Mammary epithelial cell (primary cell): ENCODE measurements at regions not wholly inside any gene's neighbourhood (a gene's known extent, or its start where the extent isn't known, plus 50 kb on each side); places are given as distances from the start of the nearest gene placed in this dataset.

Experiments used
- EZH2 ChIP-seq: IDR thresholded peaks from 2 replicates; pipeline ENCODE4 v1.6.1; 2012; ENCODE audit warnings: low read length, inconsistent platforms, borderline replicate concordance
- TF ChIP-seq, protein P1 (sequence below), 2 donors: IDR thresholded peaks in 1 of 2; conservative IDR thresholded peaks in 1 of 2; 2 replicates each; pipeline ENCODE4 v1.5.1; 2011 to 2012; ENCODE audit warnings: inconsistent platforms in 2 of 2, low read length in 2 of 2, mild to moderate bottlenecking in 2 of 2, control low read depth in 1 of 2, low read depth in 1 of 2; ENCODE audit not compliant: insufficient read depth in 1 of 2; ENCODE audit errors: extremely low read depth in 1 of 2

GRCh38 chr11:60641940-60642339, 57.5 kb upstream of the MS4A8 start:
- TF ChIP-seq, protein P1, sequence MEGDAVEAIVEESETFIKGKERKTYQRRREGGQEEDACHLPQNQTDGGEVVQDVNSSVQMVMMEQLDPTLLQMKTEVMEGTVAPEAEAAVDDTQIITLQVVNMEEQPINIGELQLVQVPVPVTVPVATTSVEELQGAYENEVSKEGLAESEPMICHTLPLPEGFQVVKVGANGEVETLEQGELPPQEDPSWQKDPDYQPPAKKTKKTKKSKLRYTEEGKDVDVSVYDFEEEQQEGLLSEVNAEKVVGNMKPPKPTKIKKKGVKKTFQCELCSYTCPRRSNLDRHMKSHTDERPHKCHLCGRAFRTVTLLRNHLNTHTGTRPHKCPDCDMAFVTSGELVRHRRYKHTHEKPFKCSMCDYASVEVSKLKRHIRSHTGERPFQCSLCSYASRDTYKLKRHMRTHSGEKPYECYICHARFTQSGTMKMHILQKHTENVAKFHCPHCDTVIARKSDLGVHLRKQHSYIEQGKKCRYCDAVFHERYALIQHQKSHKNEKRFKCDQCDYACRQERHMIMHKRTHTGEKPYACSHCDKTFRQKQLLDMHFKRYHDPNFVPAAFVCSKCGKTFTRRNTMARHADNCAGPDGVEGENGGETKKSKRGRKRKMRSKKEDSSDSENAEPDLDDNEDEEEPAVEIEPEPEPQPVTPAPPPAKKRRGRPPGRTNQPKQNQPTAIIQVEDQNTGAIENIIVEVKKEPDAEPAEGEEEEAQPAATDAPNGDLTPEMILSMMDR (conservative IDR thresholded peaks at IDR 0.05 in 1 of 2, IDR thresholded peaks at IDR 0.05 in 1 of 2; ENCODE audit: extremely low read depth in 1 of 2, insufficient read depth in 1 of 2, low read depth in 1 of 2, low read length in 2 of 2), result no peak
- TF ChIP-seq EZH2, result no peak
